Neural progenitor cell (in vitro differentiated cells): ENCODE measurements at regions not wholly inside any gene's neighbourhood (a gene's known extent, or its start where the extent isn't known, plus 50 kb on each side); places are given as distances from the start of the nearest gene placed in this dataset.
A peak's percentile ranks its signal among the peaks of the same experiment; 100 is the strongest.

Source experiments
- CTCF ChIP-seq: fragments of 200-600 bp; sonication (generic); IDR thresholded peaks from 2 replicates; pipeline ENCODE4 v1.5.1; 2017; ENCODE audit warnings: antibody characterized with exemption, mild to moderate bottlenecking
- EZH2 ChIP-seq: fragments of 200-600 bp; sonication (generic); IDR thresholded peaks from 2 replicates; pipeline ENCODE4 v1.6.1; 2017; ENCODE audit warnings: antibody characterized with exemption, mild to moderate bottlenecking, moderate library complexity
- EZH2phosphoT487 ChIP-seq: fragments of 200-600 bp; sonication (generic); IDR thresholded peaks from 2 replicates; pipeline ENCODE4 v1.6.1; 2017; ENCODE audit warnings: antibody characterized with exemption

- TF ChIP-seq CTCF (peak; percentile 64), EZH2 (no peak), EZH2phosphoT487 (no peak)
Measured at GRCh38 chr21:32921632-32922230, 104.0 kb upstream of the OLIG2 start.
